Stomach (tissue), 8 donors: ENCODE measurements at regions not wholly inside any gene's neighbourhood (a gene's known extent, or its start where the extent isn't known, plus 50 kb on each side); places are given as distances from the start of the nearest gene placed in this dataset.

Experiments
- DNase-seq, 2 donors: peaks; one replicate each; pipeline versions ENCODE4 v3.0.0 to v3.0.0-alpha.2; 2013 to 2019
- H3K27ac ChIP-seq, 5 donors: fragments of 200-600 bp in 4 of 5; sonication (generic) in 4 of 5; one replicate each; pipeline ENCODE4 v1.5.1; 2013 to 2019; ENCODE audit warnings: mild to moderate bottlenecking in 1 of 5, moderate library complexity in 1 of 5
- H3K27me3 ChIP-seq, 3 donors: fragments of 200-600 bp; sonication (generic); one replicate each; pipeline ENCODE4 v1.5.1; 2017 to 2019; ENCODE audit warnings: mixed run types in 1 of 3
- H3K36me3 ChIP-seq, 4 donors: fragments of 200-600 bp; sonication (generic); 1 replicate in 3 of 4; 2 replicates in 1 of 4; pipeline ENCODE4 v1.5.1; 2016 to 2019
- H3K4me1 ChIP-seq, 4 donors: fragments of 200-600 bp; sonication (generic); one replicate each; pipeline ENCODE4 v1.5.1; 2016 to 2019
- H3K4me3 ChIP-seq, 4 donors: fragments of 200-600 bp; sonication (generic) in 3 of 4; one replicate each; pipeline ENCODE4 v1.5.1; 2016 to 2019; ENCODE audit warnings: mild to moderate bottlenecking in 1 of 4
- H3K9me3 ChIP-seq, 4 donors: fragments of 200-600 bp; sonication (generic); one replicate each; pipeline ENCODE4 v1.5.1; 2016 to 2019
- EP300 ChIP-seq: sonication (generic); formaldehyde crosslinking; IDR thresholded peaks from one replicate; pipeline ENCODE4 v1.6.1; 2017; ENCODE audit warnings: antibody characterized with exemption
- POLR2A ChIP-seq, 4 donors: fragments of 450-650 bp; IDR thresholded peaks; one replicate each; pipeline ENCODE4 v1.6.1; 2016; ENCODE audit warnings: antibody characterized with exemption in 4 of 4, control low read depth in 2 of 4, mild to moderate bottlenecking in 1 of 4, moderate library complexity in 1 of 4
- POLR2AphosphoS5 ChIP-seq, 3 donors: sonication (generic); formaldehyde crosslinking; IDR thresholded peaks; one replicate each; pipeline ENCODE4 v1.6.1; 2016; ENCODE audit warnings: antibody characterized with exemption in 3 of 3
- WGBS, 5 donors: extraction: QIAGEN DNeasy Blood & Tissue Kit in 3 of 5; methylation state at CpG; one replicate each; pipeline versions ENCODE4 v1.1.5 to v1.1.7; 2013 to 2018; 5-methylcytosine and 5-hydroxymethylcytosine counted together
- intact Hi-C: fragments of 100-400 bp; cut with DNase I; formaldehyde crosslinking; loops from one replicate; pipeline ENCODE4 v1.15.1; 2023; ENCODE audit warnings: low total_unique reads
- TF ChIP-seq, protein P1 (sequence below), 7 experiments: fragments of 450-650 bp in 4 of 7; fragments of 200-600 bp in 3 of 7; sonication (generic) in 3 of 7; IDR thresholded peaks; one replicate each; pipeline ENCODE4 v1.5.1; 2016 to 2019; ENCODE audit warnings: antibody characterized with exemption in 7 of 7, control low read depth in 2 of 7, mild to moderate bottlenecking in 1 of 7
- donor health status: healthy with polysubstance abuse.
- donor health status: Bipolar disorder and iron deficiency.
- donor health status: healthy.

- Histone ChIP-seq H3K4me3 (no peak overlapping the region), H3K27me3 (no peaks in the 10 kb centered on the region), H3K36me3 (no peaks in the 10 kb centered on the region), H3K27ac (no peak overlapping the region), H3K9me3 (no peaks in the 10 kb centered on the region), H3K4me1 (no peaks in the 10 kb centered on the region)
- no peak for DNase-seq
- intact Hi-C loops: no loop called here
- WGBS, 5 donors: 78 to 81% (median 79%) methylated on average over 5 of the region's 5 CpGs
- TF ChIP-seq POLR2AphosphoS5 (IDR thresholded peaks at IDR 0.05) (no peak), EP300 (no peak), POLR2A (IDR thresholded peaks at IDR 0.05) (no peak)
- TF ChIP-seq, protein P1, sequence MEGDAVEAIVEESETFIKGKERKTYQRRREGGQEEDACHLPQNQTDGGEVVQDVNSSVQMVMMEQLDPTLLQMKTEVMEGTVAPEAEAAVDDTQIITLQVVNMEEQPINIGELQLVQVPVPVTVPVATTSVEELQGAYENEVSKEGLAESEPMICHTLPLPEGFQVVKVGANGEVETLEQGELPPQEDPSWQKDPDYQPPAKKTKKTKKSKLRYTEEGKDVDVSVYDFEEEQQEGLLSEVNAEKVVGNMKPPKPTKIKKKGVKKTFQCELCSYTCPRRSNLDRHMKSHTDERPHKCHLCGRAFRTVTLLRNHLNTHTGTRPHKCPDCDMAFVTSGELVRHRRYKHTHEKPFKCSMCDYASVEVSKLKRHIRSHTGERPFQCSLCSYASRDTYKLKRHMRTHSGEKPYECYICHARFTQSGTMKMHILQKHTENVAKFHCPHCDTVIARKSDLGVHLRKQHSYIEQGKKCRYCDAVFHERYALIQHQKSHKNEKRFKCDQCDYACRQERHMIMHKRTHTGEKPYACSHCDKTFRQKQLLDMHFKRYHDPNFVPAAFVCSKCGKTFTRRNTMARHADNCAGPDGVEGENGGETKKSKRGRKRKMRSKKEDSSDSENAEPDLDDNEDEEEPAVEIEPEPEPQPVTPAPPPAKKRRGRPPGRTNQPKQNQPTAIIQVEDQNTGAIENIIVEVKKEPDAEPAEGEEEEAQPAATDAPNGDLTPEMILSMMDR (IDR thresholded peaks at IDR 0.05): no peak
These were observed 623.2 kb downstream of the SQOR start for GRCh38 chr15:46258056-46258455.

DNA sequence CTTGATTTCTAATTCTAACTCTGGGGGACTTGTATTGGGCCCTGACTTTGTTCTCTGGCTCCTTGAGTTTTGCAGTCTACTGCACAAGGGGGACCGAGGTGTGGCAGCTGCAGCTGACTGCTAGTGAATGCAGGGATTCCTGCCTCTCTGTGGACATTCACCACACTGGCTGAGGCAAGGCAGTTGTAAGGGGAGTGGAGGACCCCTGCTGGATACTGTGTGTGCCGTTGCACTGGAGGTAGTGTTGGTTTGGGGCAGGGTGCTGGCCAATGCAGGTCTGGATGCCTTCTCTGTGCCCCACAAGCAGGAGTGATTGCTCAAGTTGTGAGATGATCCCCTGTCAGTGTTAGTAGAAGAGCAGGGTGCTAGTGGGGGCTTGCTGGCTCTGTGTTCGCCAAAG lies 626.1 kb downstream of the SQOR start:
- H3K9me3 ChIP-seq: no peaks in the 10 kb centered on the region
- H3K4me3 ChIP-seq: no peak overlapping the region
- no peak overlapping the region for H3K27ac ChIP-seq
- WGBS, 5 donors: 62 to 85% (median 68%) methylated on average over 3 of the region's 3 CpGs
- H3K36me3 ChIP-seq: no peaks in the 10 kb centered on the region
- no peak for DNase-seq
- TF ChIP-seq POLR2A (IDR thresholded peaks at IDR 0.05) (no peak), EP300 (no peak), POLR2AphosphoS5 (IDR thresholded peaks at IDR 0.05) (no peak)
- TF ChIP-seq, protein P1 (IDR thresholded peaks at IDR 0.05): no peak
- intact Hi-C loops: no loop called here
- no peaks in the 10 kb centered on the region for H3K4me1 ChIP-seq
- H3K27me3 ChIP-seq: no peaks in the 10 kb centered on the region

- no peak overlapping the region for H3K4me3 ChIP-seq
- TF ChIP-seq POLR2A (IDR thresholded peaks at IDR 0.05) (no peak), POLR2AphosphoS5 (IDR thresholded peaks at IDR 0.05) (no peak), EP300 (no peak)
- TF ChIP-seq, protein P1 (IDR thresholded peaks at IDR 0.05): no peak
- H3K4me1 ChIP-seq: no peaks in the 10 kb centered on the region
- H3K36me3 ChIP-seq: no peaks in the 10 kb centered on the region
- peaks cover 0 to 3% (median 0%) of the 10 kb centered on the region in 4 donors for H3K9me3 ChIP-seq
- H3K27ac ChIP-seq: no peak overlapping the region
- 42 to 69% (median 43%) methylated on average over 3 of the region's 3 CpGs for WGBS, 5 donors
- DNase-seq: no peak
- intact Hi-C loops: no loop called here
- no peaks in the 10 kb centered on the region for H3K27me3 ChIP-seq
These were observed 631.0 kb downstream of the SQOR start for GRCh38 chr15:46265664-46266347.

GRCh38 chr15:46266661-46267060 lies 631.8 kb downstream of the SQOR start:
- H3K36me3 ChIP-seq: no peaks in the 10 kb centered on the region
- TF ChIP-seq, protein P1 (IDR thresholded peaks at IDR 0.05): no peak
- TF ChIP-seq POLR2AphosphoS5 (IDR thresholded peaks at IDR 0.05): no peak
- no peak for TF ChIP-seq POLR2A (IDR thresholded peaks at IDR 0.05)
- no peaks in the 10 kb centered on the region for H3K27me3 ChIP-seq
- H3K4me1 ChIP-seq: no peaks in the 10 kb centered on the region
- intact Hi-C loops: no loop called here
- peaks cover 0 to 3% (median 0%) of the 10 kb centered on the region in 4 donors for H3K9me3 ChIP-seq
- H3K27ac ChIP-seq: no peak overlapping the region
- DNase-seq: no peak
- no peak overlapping the region for H3K4me3 ChIP-seq
- 74 to 84% (median 75%) methylated on average over 2 of the region's 2 CpGs for WGBS, 5 donors
